GM18517 (cell line): ENCODE measurements at regions not wholly inside any gene's neighbourhood (a gene's known extent, or its start where the extent isn't known, plus 50 kb on each side); places are given as distances from the start of the nearest gene placed in this dataset.

Experiments
- ATAC-seq: cut with Tn5 transposase; IDR thresholded peaks from one replicate; pipeline ENCODE4 v1.9.1; 2021; ENCODE audit warnings: mild to moderate bottlenecking, moderate library complexity; ENCODE audit not compliant: unreplicated experiment

GRCh38 chr16:85254051-85254450, 141.8 kb upstream of the CIBAR2 start:
- no peak for ATAC-seq

GRCh38 chr16:85254921-85255320, 142.6 kb upstream of the CIBAR2 start:
- no peak for ATAC-seq

GRCh38 chr16:85255777-85256176, 143.5 kb upstream of the CIBAR2 start:
- no peak for ATAC-seq

- ATAC-seq = no peak
Observed at GRCh38 chr16:85256190-85256739, 144.0 kb upstream of the CIBAR2 start.

- no peak for ATAC-seq
Observed at GRCh38 chr16:85257483-85257882, 145.2 kb upstream of the CIBAR2 start.

- no peak for ATAC-seq
Observed at GRCh38 chr16:85258166-85258565, 145.9 kb upstream of the CIBAR2 start.

GRCh38 chr16:85258629-85259028, 146.4 kb upstream of the CIBAR2 start:
- ATAC-seq = no peak

GRCh38 chr16:85259115-85259831, 147.0 kb upstream of the CIBAR2 start:
- ATAC-seq = no peak

GRCh38 chr16:85259832-85260167, 147.5 kb upstream of the CIBAR2 start:
- ATAC-seq = no peak

- no peak for ATAC-seq
Observed at GRCh38 chr16:85261204-85261603, 148.9 kb upstream of the CIBAR2 start.

- ATAC-seq = no peak
Observed at GRCh38 chr16:85261657-85262557, 149.6 kb upstream of the CIBAR2 start.

GRCh38 chr16:85262558-85263238, 150.4 kb upstream of the CIBAR2 start:
- no peak for ATAC-seq

GRCh38 chr16:85263239-85263585, 150.9 kb upstream of the CIBAR2 start:
- no peak for ATAC-seq

GRCh38 chr16:85264752-85265151, 152.5 kb upstream of the CIBAR2 start:
- ATAC-seq = no peak

- no peak for ATAC-seq
Observed at GRCh38 chr16:85265161-85265784, 153.0 kb upstream of the CIBAR2 start.

- ATAC-seq = no peak
Observed at GRCh38 chr16:85265810-85266209, 153.5 kb upstream of the CIBAR2 start.

GRCh38 chr16:85266857-85267256, 154.6 kb upstream of the CIBAR2 start:
- no peak for ATAC-seq

GRCh38 chr16:85267414-85267945, 155.2 kb upstream of the CIBAR2 start:
- ATAC-seq = no peak

- no peak for ATAC-seq
Observed at GRCh38 chr16:85269165-85269564, 156.9 kb upstream of the CIBAR2 start.

GRCh38 chr16:85270374-85270773, 158.1 kb upstream of the CIBAR2 start:
- ATAC-seq = no peak

- ATAC-seq = no peak
Observed at GRCh38 chr16:85271198-85271597, 158.9 kb upstream of the CIBAR2 start.
